Ovary (tissue), 3 donors: ENCODE measurements at regions not wholly inside any gene's neighbourhood (a gene's known extent, or its start where the extent isn't known, plus 50 kb on each side); places are given as distances from the start of the nearest gene placed in this dataset.

Experiments used
- EP300 ChIP-seq: sonication (generic); formaldehyde crosslinking; IDR thresholded peaks from one replicate; pipeline ENCODE4 v1.6.1; 2017; ENCODE audit warnings: antibody characterized with exemption
- POLR2A ChIP-seq: fragments of 450-650 bp; IDR thresholded peaks from one replicate; pipeline ENCODE4 v1.6.1; 2017; ENCODE audit warnings: antibody characterized with exemption, mild to moderate bottlenecking, moderate library complexity
- TF ChIP-seq, protein P1 (sequence below), 3 donors: fragments of 450-650 bp in 2 of 3; fragments of 200-600 bp in 1 of 3; IDR thresholded peaks; one replicate each; pipeline versions ENCODE4 v1.5.1 to v1.8.0; 2016 to 2022; ENCODE audit warnings: antibody characterized with exemption in 3 of 3, mild to moderate bottlenecking in 1 of 3
- donor health status: DM: no; HTN: no; CAD: no.

GRCh38 chr13:103324641-103325040 is 258.4 kb upstream of the SLC10A2 start:
- TF ChIP-seq, protein P1, sequence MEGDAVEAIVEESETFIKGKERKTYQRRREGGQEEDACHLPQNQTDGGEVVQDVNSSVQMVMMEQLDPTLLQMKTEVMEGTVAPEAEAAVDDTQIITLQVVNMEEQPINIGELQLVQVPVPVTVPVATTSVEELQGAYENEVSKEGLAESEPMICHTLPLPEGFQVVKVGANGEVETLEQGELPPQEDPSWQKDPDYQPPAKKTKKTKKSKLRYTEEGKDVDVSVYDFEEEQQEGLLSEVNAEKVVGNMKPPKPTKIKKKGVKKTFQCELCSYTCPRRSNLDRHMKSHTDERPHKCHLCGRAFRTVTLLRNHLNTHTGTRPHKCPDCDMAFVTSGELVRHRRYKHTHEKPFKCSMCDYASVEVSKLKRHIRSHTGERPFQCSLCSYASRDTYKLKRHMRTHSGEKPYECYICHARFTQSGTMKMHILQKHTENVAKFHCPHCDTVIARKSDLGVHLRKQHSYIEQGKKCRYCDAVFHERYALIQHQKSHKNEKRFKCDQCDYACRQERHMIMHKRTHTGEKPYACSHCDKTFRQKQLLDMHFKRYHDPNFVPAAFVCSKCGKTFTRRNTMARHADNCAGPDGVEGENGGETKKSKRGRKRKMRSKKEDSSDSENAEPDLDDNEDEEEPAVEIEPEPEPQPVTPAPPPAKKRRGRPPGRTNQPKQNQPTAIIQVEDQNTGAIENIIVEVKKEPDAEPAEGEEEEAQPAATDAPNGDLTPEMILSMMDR (IDR thresholded peaks at IDR 0.05), result no peak
- TF ChIP-seq POLR2A (no peak), EP300 (no peak)
